ENCODE measurements at regions not wholly inside any gene's neighbourhood (a gene's known extent, or its start where the extent isn't known, plus 50 kb on each side); places are given as distances from the start of the nearest gene placed in this dataset.

- Histone ChIP-seq H3K4me3 (ENCODE audit: low read depth, low read length, poor library complexity, severe bottlenecking) (no peak overlapping the region), H3K9ac (ENCODE audit: low read length) (no peak overlapping the region), H3K4me2 (ENCODE audit: low read length) (no peak overlapping the region), H3K9me3 (ENCODE audit: low read length) (no peaks in the 10 kb centered on the region), H4K20me1 (ENCODE audit: insufficient read depth, low read length) (no peaks in the 10 kb centered on the region), H3K27ac (ENCODE audit: low read depth, low read length, poor library complexity, severe bottlenecking) (no peak overlapping the region), H3K79me2 (ENCODE audit: insufficient read depth, low read length) (no peaks in the 10 kb centered on the region), H3F3A (ENCODE audit: insufficient read depth, low read length) (no peaks in the 10 kb centered on the region), H2AFZ (ENCODE audit: low read length) (no peak overlapping the region), H3K4me1 (ENCODE audit: insufficient read depth, low read length, severe bottlenecking) (no peaks in the 10 kb centered on the region), H3K36me3 (ENCODE audit: insufficient read depth, low read length) (no peaks in the 10 kb centered on the region), H3K9me2 (ENCODE audit: low read depth, low read length) (no peaks in the 10 kb centered on the region), H3K27me3 (ENCODE audit: insufficient read depth, low read length) (no peaks in the 10 kb centered on the region)
- TF ChIP-seq EZH2 (IDR thresholded peaks at IDR 0.05; ENCODE audit: borderline replicate concordance, low read length): no peak
- no peak for TF ChIP-seq CTCF (IDR thresholded peaks at IDR 0.05; ENCODE audit: low read length)
Measured at GRCh38 chr11:97107604-97108003, 717.8 kb downstream of the JRKL start.

GRCh38 chr11:97109078-97109477, 719.3 kb downstream of the JRKL start:
- H3K4me2 ChIP-seq (ENCODE audit: low read length): no peak overlapping the region
- H3F3A ChIP-seq (ENCODE audit: insufficient read depth, low read length): no peaks in the 10 kb centered on the region
- H3K9me3 ChIP-seq (ENCODE audit: low read length): no peaks in the 10 kb centered on the region
- no peak overlapping the region for H2AFZ ChIP-seq (ENCODE audit: low read length)
- no peaks in the 10 kb centered on the region for H3K27me3 ChIP-seq (ENCODE audit: insufficient read depth, low read length)
- H3K9me2 ChIP-seq (ENCODE audit: low read depth, low read length): no peaks in the 10 kb centered on the region
- H3K9ac ChIP-seq (ENCODE audit: low read length): no peak overlapping the region
- no peaks in the 10 kb centered on the region for H3K79me2 ChIP-seq (ENCODE audit: insufficient read depth, low read length)
- H3K4me3 ChIP-seq (ENCODE audit: low read depth, low read length, poor library complexity, severe bottlenecking): no peak overlapping the region
- H4K20me1 ChIP-seq (ENCODE audit: insufficient read depth, low read length): no peaks in the 10 kb centered on the region
- H3K36me3 ChIP-seq (ENCODE audit: insufficient read depth, low read length): no peaks in the 10 kb centered on the region
- TF ChIP-seq EZH2 (IDR thresholded peaks at IDR 0.05; ENCODE audit: borderline replicate concordance, low read length) (no peak), CTCF (IDR thresholded peaks at IDR 0.05; ENCODE audit: low read length) (no peak)
- no peaks in the 10 kb centered on the region for H3K4me1 ChIP-seq (ENCODE audit: insufficient read depth, low read length, severe bottlenecking)
- no peak overlapping the region for H3K27ac ChIP-seq (ENCODE audit: low read depth, low read length, poor library complexity, severe bottlenecking)

DNA sequence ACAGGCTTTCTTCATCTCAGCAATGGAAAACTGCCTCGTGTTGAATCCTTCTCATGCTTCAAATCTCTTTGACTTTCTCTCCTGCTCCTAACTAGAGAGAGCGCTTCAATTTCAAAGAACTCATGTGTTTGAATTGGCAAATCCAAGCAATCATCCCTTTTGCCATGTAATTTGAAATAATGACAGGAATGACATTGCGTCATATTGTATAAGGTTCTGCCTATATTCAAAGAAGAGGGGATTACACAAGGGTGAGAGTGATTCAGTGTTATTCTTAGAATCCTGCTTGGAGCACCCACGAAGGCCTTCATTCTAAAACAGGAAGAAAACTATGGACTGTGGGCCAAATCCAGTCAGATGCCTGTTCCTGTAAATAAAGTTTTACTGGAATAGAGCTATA, 720.6 kb downstream of the JRKL start:
- TF ChIP-seq EZH2 (IDR thresholded peaks at IDR 0.05; ENCODE audit: borderline replicate concordance, low read length) (no peak), CTCF (IDR thresholded peaks at IDR 0.05; ENCODE audit: low read length) (no peak)
- no peaks in the 10 kb centered on the region for H3K36me3 ChIP-seq (ENCODE audit: insufficient read depth, low read length)

More for the DNA sequence above, 720.6 kb downstream of the JRKL start:
- no peaks in the 10 kb centered on the region for H3K79me2 ChIP-seq (ENCODE audit: insufficient read depth, low read length)
- H4K20me1 ChIP-seq (ENCODE audit: insufficient read depth, low read length): no peaks in the 10 kb centered on the region
- H3K27me3 ChIP-seq (ENCODE audit: insufficient read depth, low read length): no peaks in the 10 kb centered on the region
- H3K4me3 ChIP-seq (ENCODE audit: low read depth, low read length, poor library complexity, severe bottlenecking): no peak overlapping the region
- no peaks in the 10 kb centered on the region for H3K9me2 ChIP-seq (ENCODE audit: low read depth, low read length)
- no peak overlapping the region for H2AFZ ChIP-seq (ENCODE audit: low read length)
- H3K9ac ChIP-seq (ENCODE audit: low read length): no peak overlapping the region
- no peaks in the 10 kb centered on the region for H3K9me3 ChIP-seq (ENCODE audit: low read length)
- no peaks in the 10 kb centered on the region for H3F3A ChIP-seq (ENCODE audit: insufficient read depth, low read length)
- no peak overlapping the region for H3K27ac ChIP-seq (ENCODE audit: low read depth, low read length, poor library complexity, severe bottlenecking)
- no peak overlapping the region for H3K4me2 ChIP-seq (ENCODE audit: low read length)
- H3K4me1 ChIP-seq (ENCODE audit: insufficient read depth, low read length, severe bottlenecking): no peaks in the 10 kb centered on the region
